ENCODE measurements at regions not wholly inside any gene's neighbourhood (a gene's known extent, or its start where the extent isn't known, plus 50 kb on each side); places are given as distances from the start of the nearest gene placed in this dataset.

- TF ChIP-seq POLR2A (IDR thresholded peaks at IDR 0.05; ENCODE audit: low read depth, low read length), result no peak
- TF ChIP-seq POLR2AphosphoS5 (IDR thresholded peaks at IDR 0.05; ENCODE audit: low read depth, low read length), result no peak
- no peak for TF ChIP-seq POU2F2 (IDR thresholded peaks at IDR 0.05; ENCODE audit: low read depth, low read length)
Measured at GRCh38 chr14:22140633-22141032, 448.4 kb downstream of the DAD1 start.
